HEK293T (cell line): ENCODE measurements at regions not wholly inside any gene's neighbourhood (a gene's known extent, or its start where the extent isn't known, plus 50 kb on each side); places are given as distances from the start of the nearest gene placed in this dataset.
"Not testable (repeated sequence)": the region's sequence is repeated elsewhere in the genome, so short reads cannot be mapped to it uniquely, and the experiment has no call there.

ENCODE experiments used
- CTCF ChIA-PET: fragments of 350-600 bp; formaldehyde crosslinking; extraction: SDS; loops from one replicate; lab custom pipeline; 2021; ENCODE audit warnings: antibody characterized with exemption, inconsistent platforms; lab: Yijun Ruan, JAX
- POLR2A ChIA-PET: fragments of 350-600 bp; formaldehyde crosslinking; extraction: SDS; loops from one replicate; lab custom pipeline; 2020; ENCODE audit warnings: antibody characterized with exemption, inconsistent platforms; lab: Yijun Ruan, JAX
- DNase-seq: peaks from one replicate; pipeline ENCODE4 v3.0.0; 2012; ENCODE audit warnings: mixed read lengths; ENCODE audit errors: extremely low spot score
- ARNT ChIP-seq: fragments of 450-650 bp; IDR thresholded peaks from 2 replicates; pipeline ENCODE4 v1.6.1; 2017; ENCODE audit warnings: mild to moderate bottlenecking
- BHLHE40 ChIP-seq: fragments of 450-650 bp; IDR thresholded peaks from 2 replicates; pipeline ENCODE4 v1.6.1; 2016; ENCODE audit warnings: mild to moderate bottlenecking, moderate library complexity, borderline replicate concordance
- CTBP1 ChIP-seq: fragments of 450-650 bp; IDR thresholded peaks from 2 replicates; pipeline ENCODE4 v1.6.1; 2016; ENCODE audit warnings: borderline replicate concordance
- ELF4 ChIP-seq: fragments of 450-650 bp; IDR thresholded peaks from 2 replicates; pipeline ENCODE4 v1.6.1; 2017; ENCODE audit warnings: antibody characterized with exemption
- FOXA1 ChIP-seq: fragments of 450-650 bp; IDR thresholded peaks from 2 replicates; pipeline ENCODE4 v1.6.1; 2016; ENCODE audit warnings: mild to moderate bottlenecking
- FOXK2 ChIP-seq: fragments of 450-650 bp; IDR thresholded peaks from 2 replicates; pipeline ENCODE4 v1.6.1; 2016; ENCODE audit warnings: mild to moderate bottlenecking
- FOXM1 ChIP-seq: fragments of 450-650 bp; IDR thresholded peaks from 2 replicates; pipeline ENCODE4 v1.6.1; 2017; ENCODE audit warnings: mild to moderate bottlenecking, borderline replicate concordance
- HDGF ChIP-seq: fragments of 450-650 bp; IDR thresholded peaks from 2 replicates; pipeline ENCODE4 v1.6.1; 2017; ENCODE audit warnings: antibody characterized with exemption, borderline replicate concordance
- L3MBTL2 ChIP-seq: fragments of 450-650 bp; conservative IDR thresholded peaks from 2 replicates; pipeline ENCODE4 v1.6.1; 2016; ENCODE audit warnings: mild to moderate bottlenecking
- LEF1 ChIP-seq: fragments of 450-650 bp; IDR thresholded peaks from 2 replicates; pipeline ENCODE4 v1.6.1; 2017; ENCODE audit warnings: mild to moderate bottlenecking, borderline replicate concordance
- NFRKB ChIP-seq: fragments of 450-650 bp; IDR thresholded peaks from 2 replicates; pipeline ENCODE4 v1.6.1; 2016; ENCODE audit warnings: mild to moderate bottlenecking, moderate library complexity
- SP1 ChIP-seq: fragments of 450-650 bp; IDR thresholded peaks from 2 replicates; pipeline ENCODE4 v1.6.1; 2017
- SUZ12 ChIP-seq: fragments of 450-650 bp; IDR thresholded peaks from 2 replicates; pipeline ENCODE4 v1.6.1; 2016; ENCODE audit warnings: mild to moderate bottlenecking
- TARDBP ChIP-seq: fragments of 450-650 bp; IDR thresholded peaks from 2 replicates; pipeline ENCODE4 v1.6.1; 2016
- ZNF384 ChIP-seq: fragments of 450-650 bp; IDR thresholded peaks from 2 replicates; pipeline ENCODE4 v1.6.1; 2016
- TF ChIP-seq, protein P1 (sequence below): fragments of 450-650 bp; IDR thresholded peaks from 2 replicates; pipeline ENCODE4 v1.6.1; 2016

DNA sequence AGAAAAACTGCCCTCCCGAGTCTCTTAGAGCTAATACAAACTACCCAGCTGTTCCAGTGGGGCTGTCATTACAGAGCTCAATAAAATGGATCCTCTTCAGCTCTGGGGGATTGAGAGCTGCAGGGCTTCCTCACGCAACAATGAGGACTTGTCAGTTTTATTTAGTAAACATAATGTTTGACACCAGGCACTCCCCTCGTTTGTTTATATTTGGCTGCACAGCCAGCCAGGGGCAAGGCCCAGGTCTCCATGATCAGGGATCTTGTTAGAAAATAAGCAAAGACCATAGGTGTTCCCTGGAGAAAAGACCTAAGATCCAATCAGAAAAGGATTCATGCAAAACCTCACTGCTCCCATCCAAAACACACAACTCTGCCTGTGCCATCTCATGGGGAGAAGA, 158.2 kb downstream of the C1D start:
- ChIA-PET CTCF (no interaction called here), POLR2A (interaction anchor here (1.3 kb wide), 1 partner anchor 13 kb away, joined by 3 read pairs; no protein-coding TSS in a partner anchor)
- DNase-seq, result no peak
- TF ChIP-seq NFRKB (no peak), SUZ12 (no peak), ZNF384 (no peak), HDGF (no peak), ARNT (no peak), ELF4 (no peak), CTBP1 (no peak), FOXK2 (no peak), BHLHE40 (no peak), LEF1 (no peak), L3MBTL2 (no peak)
- TF ChIP-seq, protein P1, sequence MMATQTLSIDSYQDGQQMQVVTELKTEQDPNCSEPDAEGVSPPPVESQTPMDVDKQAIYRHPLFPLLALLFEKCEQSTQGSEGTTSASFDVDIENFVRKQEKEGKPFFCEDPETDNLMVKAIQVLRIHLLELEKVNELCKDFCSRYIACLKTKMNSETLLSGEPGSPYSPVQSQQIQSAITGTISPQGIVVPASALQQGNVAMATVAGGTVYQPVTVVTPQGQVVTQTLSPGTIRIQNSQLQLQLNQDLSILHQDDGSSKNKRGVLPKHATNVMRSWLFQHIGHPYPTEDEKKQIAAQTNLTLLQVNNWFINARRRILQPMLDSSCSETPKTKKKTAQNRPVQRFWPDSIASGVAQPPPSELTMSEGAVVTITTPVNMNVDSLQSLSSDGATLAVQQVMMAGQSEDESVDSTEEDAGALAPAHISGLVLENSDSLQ, result no peak

DNA sequence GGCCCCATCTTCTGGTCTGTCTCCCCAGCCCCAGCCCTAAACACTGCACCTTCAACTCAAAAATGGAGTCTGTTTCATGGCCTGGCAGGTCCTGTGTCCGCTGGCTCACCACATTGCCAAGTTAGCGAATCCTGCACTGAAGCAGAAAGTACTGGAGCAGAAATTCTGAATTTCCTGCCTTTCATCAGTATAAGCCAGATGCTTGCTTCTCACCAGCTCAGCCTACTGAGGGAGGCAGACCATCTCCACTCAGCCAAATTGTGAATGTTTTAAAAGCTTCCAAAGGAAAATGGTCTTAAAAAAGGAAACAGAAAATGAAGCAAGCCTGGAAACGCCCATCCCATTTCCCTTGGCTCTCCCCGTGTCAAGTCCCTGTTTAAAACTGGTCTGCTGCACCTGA, 157.8 kb downstream of the C1D start:
- no peak for DNase-seq
- no peak for TF ChIP-seq HDGF
- TF ChIP-seq BHLHE40, result no peak
- TF ChIP-seq ZNF384, result no peak
- TF ChIP-seq TARDBP, result no peak
- TF ChIP-seq, protein P1, result no peak
- TF ChIP-seq CTBP1, result no peak
- TF ChIP-seq SUZ12, result no peak
- no peak for TF ChIP-seq FOXM1
- TF ChIP-seq NFRKB, result no peak
- TF ChIP-seq ELF4, result no peak
- no peak for TF ChIP-seq FOXA1
- TF ChIP-seq FOXK2, result no peak
- no peak for TF ChIP-seq SP1
- TF ChIP-seq LEF1, result no peak
- TF ChIP-seq ARNT, result no peak
- no peak for TF ChIP-seq L3MBTL2
- POLR2A ChIA-PET, result interaction anchor here (1.3 kb wide), 1 partner anchor 13 kb away, joined by 3 read pairs; no protein-coding TSS in a partner anchor
- CTCF ChIA-PET, result interaction anchor here (1.0 kb wide), 1 partner anchor 9 kb away, joined by 4 read pairs; no protein-coding TSS in a partner anchor

DNA sequence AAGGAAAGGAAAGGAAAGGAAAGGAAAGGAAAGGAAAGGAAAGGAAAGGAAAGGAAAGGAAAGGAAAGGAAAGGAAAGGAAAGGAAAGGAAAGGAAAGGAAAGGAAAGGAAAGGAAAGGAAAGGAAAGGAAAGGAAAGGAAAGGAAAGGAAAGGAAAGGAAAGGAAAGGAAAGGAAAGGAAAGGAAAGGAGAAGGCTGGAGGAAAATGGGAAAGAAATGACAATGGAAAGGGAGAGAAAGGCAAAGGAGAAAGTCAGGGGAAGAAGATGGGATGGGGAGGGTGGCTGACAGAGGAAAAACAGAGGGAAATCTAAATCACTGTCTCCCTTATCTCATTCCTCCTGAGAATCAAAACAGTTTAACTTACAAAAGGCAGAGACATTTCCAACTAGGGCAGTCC, 156.3 kb downstream of the C1D start:
- CTCF ChIA-PET, DNase-seq, POLR2A ChIA-PET: not testable (repeated sequence)

DNA sequence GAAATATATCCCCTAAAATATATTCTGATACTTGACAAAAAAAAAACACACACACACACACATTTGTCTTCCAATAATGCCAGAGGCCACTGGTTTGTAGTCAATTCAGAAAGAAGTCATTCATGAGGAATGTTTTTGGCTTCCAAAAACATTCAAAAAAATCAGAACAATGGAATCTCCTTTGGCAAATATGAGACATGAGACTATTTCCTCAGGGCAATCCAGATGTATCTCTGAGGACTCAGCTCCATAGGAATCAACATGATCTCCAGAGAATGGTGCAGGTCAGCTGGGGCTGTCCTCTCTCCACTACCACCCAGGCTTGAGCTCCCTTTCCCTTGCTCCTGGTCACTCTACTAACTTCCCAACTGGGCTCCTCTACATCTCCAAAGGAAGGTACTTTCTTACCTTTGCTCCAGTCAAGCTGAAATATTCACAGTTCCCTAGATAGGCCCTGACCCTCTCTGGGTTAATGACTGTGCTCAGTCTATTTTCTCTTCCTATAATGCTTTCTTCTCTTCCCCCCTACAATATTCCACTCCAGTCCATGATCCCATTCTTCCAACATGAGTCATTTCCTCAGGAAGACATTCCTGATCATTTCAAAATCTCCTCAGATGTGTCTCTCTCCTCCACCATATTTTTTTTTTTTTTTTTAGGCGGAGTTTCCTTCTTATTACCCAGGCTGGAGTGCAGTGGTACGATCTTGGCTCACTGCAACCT, 145.3 kb downstream of the C1D start:
- no peak for DNase-seq
- no peak for TF ChIP-seq SUZ12
- TF ChIP-seq LEF1, result no peak
- no peak for TF ChIP-seq SP1
- TF ChIP-seq ARNT, result no peak
- TF ChIP-seq TARDBP, result no peak
- no peak for TF ChIP-seq ELF4
- TF ChIP-seq FOXK2, result no peak
- TF ChIP-seq CTBP1, result no peak
- TF ChIP-seq HDGF, result no peak
- no peak for TF ChIP-seq FOXA1
- TF ChIP-seq, protein P1, result no peak
- TF ChIP-seq L3MBTL2, result no peak
- no peak for TF ChIP-seq BHLHE40
- no peak for TF ChIP-seq FOXM1
- TF ChIP-seq NFRKB, result no peak
- no peak for TF ChIP-seq ZNF384
- CTCF ChIA-PET, result no interaction called here
- POLR2A ChIA-PET, result no interaction called here

DNA sequence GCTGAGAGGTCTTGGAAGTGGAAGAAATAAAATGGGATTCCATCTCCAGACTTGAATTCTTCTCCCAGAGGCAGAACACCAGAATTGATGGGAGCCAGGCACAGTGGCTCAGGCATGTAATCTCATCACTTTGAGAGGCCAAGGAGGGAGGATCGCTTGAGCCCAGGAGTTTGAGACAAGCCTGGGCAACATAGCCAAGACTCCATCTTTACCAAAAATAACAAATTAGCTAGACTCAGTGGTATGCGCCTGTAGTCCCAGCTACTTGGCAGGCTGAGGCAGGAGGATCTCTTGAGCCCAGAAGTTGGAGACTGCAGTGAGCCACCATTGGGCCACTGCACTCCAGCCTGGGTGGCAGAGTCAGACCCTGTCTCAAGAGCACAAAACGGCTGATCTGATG, 144.3 kb downstream of the C1D start:
- TF ChIP-seq NFRKB, result no peak
- no peak for TF ChIP-seq FOXA1
- no peak for TF ChIP-seq SP1
- TF ChIP-seq, protein P1, result no peak
- no peak for TF ChIP-seq HDGF
- no peak for TF ChIP-seq BHLHE40
- no peak for TF ChIP-seq ZNF384
- no peak for TF ChIP-seq FOXK2
- no peak for TF ChIP-seq TARDBP
- TF ChIP-seq ARNT, result no peak
- TF ChIP-seq LEF1, result no peak
- no peak for TF ChIP-seq FOXM1
- no peak for TF ChIP-seq SUZ12
- no peak for TF ChIP-seq ELF4
- TF ChIP-seq CTBP1, result no peak
- TF ChIP-seq L3MBTL2, result no peak
- ChIA-PET POLR2A (no interaction called here), CTCF (no interaction called here)
- no peak for DNase-seq

DNA sequence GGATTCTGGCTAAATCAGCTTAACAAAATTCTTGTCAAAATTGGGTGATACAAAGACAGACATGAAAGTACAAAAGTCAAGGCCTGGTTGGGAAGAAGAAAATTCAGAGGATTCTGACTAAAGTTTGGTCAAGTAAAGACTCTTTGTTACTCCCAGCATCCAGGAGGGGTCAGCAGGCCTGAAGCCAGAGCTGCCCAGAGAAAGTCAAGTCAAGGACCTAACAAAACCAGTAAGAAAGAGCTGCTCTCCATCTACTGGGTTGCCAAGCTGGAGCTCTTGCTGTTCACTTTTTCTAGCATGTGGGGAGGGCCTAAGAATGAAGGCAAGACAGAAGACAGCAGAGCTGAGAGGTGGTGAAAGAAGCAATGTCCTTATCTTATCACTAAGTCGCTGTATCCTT, 143.3 kb downstream of the C1D start:
- ChIA-PET CTCF (no interaction called here), POLR2A (no interaction called here)
- no peak for DNase-seq
- no peak for TF ChIP-seq FOXA1
- TF ChIP-seq FOXK2, result no peak
- TF ChIP-seq NFRKB, result no peak
- no peak for TF ChIP-seq LEF1
- TF ChIP-seq HDGF, result no peak
